H1 (cell line): ENCODE measurements at regions not wholly inside any gene's neighbourhood (a gene's known extent, or its start where the extent isn't known, plus 50 kb on each side); places are given as distances from the start of the nearest gene placed in this dataset.

Experiments
- CTCF ChIA-PET: fragments of 300-600 bp; sonication (Branson Sonifier 250); formaldehyde crosslinking; loops from one replicate; lab custom pipeline; 2021; ENCODE audit not compliant: partially characterized antibody; lab: Charles Lee
- POLR2A ChIA-PET: fragments of 300-600 bp; sonication (Branson Sonifier 250); formaldehyde crosslinking; loops from one replicate; lab custom pipeline; 2021; ENCODE audit warnings: inconsistent platforms; ENCODE audit not compliant: partially characterized antibody; lab: Charles Lee
- DNase-seq, 2 experiments: peaks; one replicate each; pipeline versions ENCODE4 v3.0.0 to v3.0.0-alpha.2; 2010 to 2022; ENCODE audit warnings: low spot score in 2 of 2, low read depth in 1 of 2, mixed read lengths in 1 of 2
- FAIRE-seq: peaks from 2 replicates; lab custom pipeline; 2011; peaks lifted over from hg19 to GRCh38; lab: Jason Lieb, UNC
- H2AFZ ChIP-seq: 2 replicates; pipeline ENCODE4 v1.8.1; 2012; ENCODE audit warnings: low read length, inconsistent platforms
- H2AK5ac ChIP-seq: 2 replicates; pipeline ENCODE4 v1.6.1; 2013; ENCODE audit warnings: low read depth, low read length
- H2BK120ac ChIP-seq: replicated peaks from 2 replicates; pipeline ENCODE3; 2013; ENCODE audit warnings: low read depth, low read length, inconsistent platforms
- H2BK12ac ChIP-seq: 2 replicates; pipeline ENCODE4 v1.6.1; 2013; ENCODE audit warnings: low read depth, low read length
- H2BK15ac ChIP-seq: 2 replicates; pipeline ENCODE4 v1.6.1; 2013; ENCODE audit warnings: low read length
- H2BK20ac ChIP-seq: 2 replicates; pipeline ENCODE4 v1.6.1; 2013; ENCODE audit warnings: low read length
- H2BK5ac ChIP-seq: 2 replicates; pipeline ENCODE4 v1.6.1; 2013; ENCODE audit warnings: low read depth, low read length
- H3K14ac ChIP-seq: 2 replicates; pipeline ENCODE4 v1.6.1; 2013; ENCODE audit warnings: inconsistent platforms; ENCODE audit not compliant: insufficient read length
- H3K18ac ChIP-seq: 2 replicates; pipeline ENCODE4 v1.6.1; 2013; ENCODE audit warnings: low read length; ENCODE audit errors: extremely low read depth
- H3K23ac ChIP-seq: 2 replicates; pipeline ENCODE4 v1.6.1; 2013; ENCODE audit warnings: inconsistent platforms; ENCODE audit not compliant: insufficient read length
- H3K23me2 ChIP-seq: 2 replicates; pipeline ENCODE4 v1.6.1; 2013; ENCODE audit warnings: low read depth, low read length
- H3K27ac ChIP-seq: 2 replicates; pipeline ENCODE4 v1.6.1; 2011; ENCODE audit warnings: low read depth, low read length, inconsistent platforms
- H3K27me3 ChIP-seq, 4 experiments: replicated peaks in 1 of 4; 1 replicate in 1 of 4; 2 replicates in 3 of 4; pipeline versions ENCODE4 v1.6.1 to v1.8.1; 2011 to 2013; ENCODE audit warnings: low read length in 3 of 4, mild to moderate bottlenecking in 3 of 4, inconsistent platforms in 2 of 4, mixed read lengths in 2 of 4, moderate library complexity in 1 of 4; ENCODE audit not compliant: control insufficient read depth in 3 of 4, insufficient read depth in 3 of 4; ENCODE audit errors: extremely low read depth in 1 of 4
- H3K36me3 ChIP-seq, 4 experiments: 2 replicates each; pipeline versions ENCODE4 v1.6.1 to v1.8.1; 2011 to 2013; ENCODE audit warnings: mild to moderate bottlenecking in 4 of 4, low read length in 3 of 4, moderate library complexity in 2 of 4, control low read depth in 1 of 4, inconsistent platforms in 1 of 4; ENCODE audit not compliant: insufficient read depth in 4 of 4, control insufficient read depth in 2 of 4
- H3K4ac ChIP-seq: replicated peaks from 2 replicates; pipeline ENCODE3; 2013; ENCODE audit warnings: low read length, low read depth, mixed read lengths, inconsistent platforms; ENCODE audit not compliant: insufficient read length
- H3K4me1 ChIP-seq, 4 experiments: replicated peaks in 1 of 4; 1 replicate in 1 of 4; 2 replicates in 3 of 4; pipeline versions ENCODE4 v1.6.1 to v1.8.1; 2011 to 2013; ENCODE audit warnings: low read length in 3 of 4, inconsistent platforms in 2 of 4, mixed read lengths in 1 of 4; ENCODE audit not compliant: insufficient read depth in 4 of 4, control insufficient read depth in 3 of 4
- H3K4me2 ChIP-seq, 2 experiments: 2 replicates each; pipeline versions ENCODE4 v1.6.1 to v1.8.1; 2011 to 2013; ENCODE audit warnings: low read depth in 2 of 2, low read length in 2 of 2, control low read depth in 1 of 2, inconsistent platforms in 1 of 2, mild to moderate bottlenecking in 1 of 2; ENCODE audit not compliant: insufficient read depth in 1 of 2
- H3K4me3 ChIP-seq, 4 experiments: fragments of 200-600, 300-600 bp in 1 of 4; sonication (generic), shearing (Covaris generic), sonication (Bioruptor Twin) in 1 of 4; 2 replicates each; pipeline versions ENCODE4 v1.5.1 to v1.8.1; 2011 to 2016; ENCODE audit warnings: low read length in 4 of 4, low read depth in 3 of 4, control low read depth in 2 of 4, inconsistent platforms in 2 of 4, mild to moderate bottlenecking in 2 of 4, mixed read lengths in 1 of 4, moderate library complexity in 1 of 4; ENCODE audit not compliant: insufficient read depth in 2 of 4; ENCODE audit errors: extremely low read depth in 1 of 4
- H3K56ac ChIP-seq: replicated peaks from 2 replicates; pipeline ENCODE3; 2013; ENCODE audit warnings: low read depth, mild to moderate bottlenecking, mixed read lengths, low read length, inconsistent platforms; ENCODE audit not compliant: insufficient read length
- H3K79me1 ChIP-seq: 2 replicates; pipeline ENCODE4 v1.6.1; 2013; ENCODE audit warnings: low read depth, low read length, control low read depth
- H3K79me2 ChIP-seq, 2 experiments: 2 replicates each; pipeline versions ENCODE4 v1.6.1 to v1.8.1; 2012 to 2013; ENCODE audit warnings: low read length in 2 of 2, mild to moderate bottlenecking in 2 of 2, inconsistent platforms in 1 of 2; ENCODE audit not compliant: insufficient read depth in 2 of 2, control insufficient read depth in 1 of 2
- H3K9ac ChIP-seq, 4 experiments: replicated peaks in 1 of 4; 1 replicate in 1 of 4; 2 replicates in 3 of 4; pipeline versions ENCODE4 v1.6.1 to v1.8.1; 2011 to 2013; ENCODE audit warnings: low read depth in 3 of 4, low read length in 3 of 4, control low read depth in 2 of 4, mild to moderate bottlenecking in 2 of 4, moderate library complexity in 2 of 4, inconsistent platforms in 1 of 4; ENCODE audit errors: extremely low read depth in 1 of 4
- H3K9me3 ChIP-seq, 2 experiments: 2 replicates each; pipeline versions ENCODE4 v1.6.1 to v1.8.1; 2012 to 2013; ENCODE audit warnings: mild to moderate bottlenecking in 2 of 2, moderate library complexity in 2 of 2, control low read depth in 1 of 2, inconsistent platforms in 1 of 2, low read depth in 1 of 2, low read length in 1 of 2, mixed read lengths in 1 of 2; ENCODE audit not compliant: insufficient read depth in 2 of 2
- H4K20me1 ChIP-seq, 2 experiments: replicated peaks in 1 of 2; 2 replicates each; pipeline versions ENCODE3 to v1.8.1; 2011 to 2013; ENCODE audit warnings: inconsistent platforms in 2 of 2, low read length in 2 of 2, mild to moderate bottlenecking in 1 of 2; ENCODE audit not compliant: insufficient read depth in 2 of 2, control insufficient read depth in 1 of 2
- H4K5ac ChIP-seq: 2 replicates; pipeline ENCODE4 v1.6.1; 2013; ENCODE audit warnings: low read length, low read depth, mixed read lengths, inconsistent platforms; ENCODE audit not compliant: insufficient read length
- H4K8ac ChIP-seq: 2 replicates; pipeline ENCODE4 v1.8.0; 2013; ENCODE audit warnings: mild to moderate bottlenecking, moderate library complexity, low read length, inconsistent platforms; ENCODE audit not compliant: insufficient read depth; ENCODE audit errors: extremely low read depth
- H4K91ac ChIP-seq: replicated peaks from 2 replicates; pipeline ENCODE3; 2013; ENCODE audit warnings: low read length, mixed read lengths, inconsistent platforms; ENCODE audit not compliant: insufficient read length
- ATF3 ChIP-seq: IDR thresholded peaks from 2 replicates; pipeline ENCODE4 v1.6.1; 2011; ENCODE audit warnings: low read depth, mild to moderate bottlenecking, low read length; ENCODE audit not compliant: insufficient read depth
- BACH1 ChIP-seq: IDR thresholded peaks from 2 replicates; pipeline ENCODE4 v1.6.1; 2012; ENCODE audit warnings: low read length, improper control_type of control experiment
- CEBPB ChIP-seq: IDR thresholded peaks from 2 replicates; pipeline ENCODE4 v1.6.1; 2012; ENCODE audit warnings: low read depth, low read length
- CHD2 ChIP-seq: IDR thresholded peaks from 2 replicates; pipeline ENCODE4 v1.6.1; 2012; ENCODE audit warnings: low read length, improper control_type of control experiment
- EGR1 ChIP-seq: IDR thresholded peaks from 2 replicates; pipeline ENCODE4 v1.6.1; 2011; ENCODE audit warnings: low read depth, low read length, borderline replicate concordance
- EZH2 ChIP-seq: fragments of 200-600 bp; sonication (generic); IDR thresholded peaks from 2 replicates; pipeline ENCODE4 v1.7.1; 2012; ENCODE audit warnings: low read depth, mild to moderate bottlenecking, moderate library complexity, low read length, inconsistent platforms; ENCODE audit not compliant: severe bottlenecking
- HDAC6 ChIP-seq: IDR thresholded peaks from one replicate; pipeline ENCODE4 v1.7.1; 2012; ENCODE audit warnings: low read depth, mild to moderate bottlenecking, inconsistent platforms, low read length, moderate library complexity
- JUND ChIP-seq: IDR thresholded peaks from 2 replicates; pipeline ENCODE4 v1.6.1; 2011; ENCODE audit warnings: mild to moderate bottlenecking, improper control_type of control experiment, low read length
- MAFK ChIP-seq: IDR thresholded peaks from 2 replicates; pipeline ENCODE4 v1.6.1; 2012; ENCODE audit warnings: low read depth, mild to moderate bottlenecking, improper control_type of control experiment, low read length
- POLR2A ChIP-seq, 2 experiments: IDR thresholded peaks; 1 replicate in 1 of 2; 2 replicates in 1 of 2; pipeline ENCODE4 v1.6.1; 2011; ENCODE audit warnings: low read depth in 2 of 2, low read length in 2 of 2, mild to moderate bottlenecking in 2 of 2; ENCODE audit errors: control extremely low read depth in 1 of 2
- TAF7 ChIP-seq: optimal IDR thresholded peaks from 2 replicates; pipeline ENCODE3; 2011; ENCODE audit warnings: low read depth, mild to moderate bottlenecking, inconsistent platforms, low read length, moderate library complexity, borderline replicate concordance
- TBP ChIP-seq: IDR thresholded peaks from 2 replicates; pipeline ENCODE4 v1.6.1; 2011; ENCODE audit warnings: low read depth, low read length, improper control_type of control experiment
- WGBS, 2 experiments: shearing (Covaris generic) in 1 of 2; methylation state at CpG; one replicate each; pipeline versions ENCODE4 v1.1.6 to v1.1.7; 2013 to 2015; ENCODE audit warnings: low lambda C conversion rate in 2 of 2, mixed read lengths in 2 of 2, inconsistent platforms in 1 of 2, low coverage in 1 of 2, missing lambda C conversion rate in 1 of 2; ENCODE audit not compliant: insufficient replicate concordance in 2 of 2, insufficient coverage in 1 of 2, insufficient read length in 1 of 2; ENCODE audit errors: extremely low coverage in 1 of 2, missing lambda C conversion rate in 1 of 2; 5-methylcytosine and 5-hydroxymethylcytosine counted together

GRCh38 chr3:148106062-148106461 lies 591.6 kb upstream of the AGTR1 start:
- POLR2A ChIA-PET, result no interaction called here
- H3K56ac ChIP-seq, result no peak overlapping the region
- no peak for DNase-seq
- no peak overlapping the region for H2BK5ac ChIP-seq
- no peak overlapping the region for H2BK15ac ChIP-seq
- H3K36me3 ChIP-seq, result no peaks in the 10 kb centered on the region
- CTCF ChIA-PET, result interaction anchor here (0.6 to 1.2 kb wide), 3 partner anchors 9 to 97 kb away, joined by 3 read pairs; no protein-coding TSS in a partner anchor
- no peak overlapping the region for H3K9ac ChIP-seq
- H3K4ac ChIP-seq, result no peak overlapping the region
- no peaks in the 10 kb centered on the region for H3K79me1 ChIP-seq
- no peak overlapping the region for H3K14ac ChIP-seq
- no peaks in the 10 kb centered on the region for H3K79me2 ChIP-seq
- H3K27me3 ChIP-seq, result no peaks in the 10 kb centered on the region
- no peak overlapping the region for H2BK20ac ChIP-seq
- no peak overlapping the region for H3K4me3 ChIP-seq
- H2BK12ac ChIP-seq, result no peak overlapping the region
- H2AFZ ChIP-seq, result no peak overlapping the region
- no peak overlapping the region for H4K5ac ChIP-seq
- H3K4me2 ChIP-seq, result no peak overlapping the region
- no peak overlapping the region for H2BK120ac ChIP-seq
- no peaks in the 10 kb centered on the region for H4K20me1 ChIP-seq
- H4K91ac ChIP-seq, result no peak overlapping the region
- no peak overlapping the region for H2AK5ac ChIP-seq
- no peak overlapping the region for H3K23ac ChIP-seq
- no peak for FAIRE-seq
- no peak overlapping the region for H4K8ac ChIP-seq
- 93% methylated on average over 2 of the region's 2 CpGs; no CpG with 5 or more reads in 1 of the 2 experiments for WGBS, 2 experiments
- H3K23me2 ChIP-seq, result no peaks in the 10 kb centered on the region
- no peak for TF ChIP-seq JUND
- TF ChIP-seq CHD2, result no peak
- TF ChIP-seq CEBPB, result no peak
- no peak for TF ChIP-seq BACH1
- TF ChIP-seq TBP, result no peak
- TF ChIP-seq ATF3, result no peak
- TF ChIP-seq POLR2A (IDR thresholded peaks at IDR 0.05; ENCODE audit: control extremely low read depth in 1 of 2, low read depth in 2 of 2, low read length in 2 of 2), result no peak
- TF ChIP-seq EGR1, result no peak
- no peak for TF ChIP-seq EZH2
- no peak for TF ChIP-seq MAFK
- TF ChIP-seq TAF7, result no peak
- no peak for TF ChIP-seq HDAC6
- no peak overlapping the region for H3K27ac ChIP-seq
- no peak overlapping the region for H3K18ac ChIP-seq
- no peaks in the 10 kb centered on the region for H3K9me3 ChIP-seq
- no peaks in the 10 kb centered on the region for H3K4me1 ChIP-seq
